H9 (cell line): ENCODE measurements at regions not wholly inside any gene's neighbourhood (a gene's known extent, or its start where the extent isn't known, plus 50 kb on each side); places are given as distances from the start of the nearest gene placed in this dataset.
A peak's percentile ranks its signal among the peaks of the same experiment; 100 is the strongest.
"Not testable (repeated sequence)": the region's sequence is repeated elsewhere in the genome, so short reads cannot be mapped to it uniquely, and the experiment has no call there.

Experiments
- DNase-seq: peaks from one replicate; pipeline ENCODE4 v3.0.0-alpha.2; 2017
- H2AFZ ChIP-seq: one replicate; pipeline ENCODE4 v1.6.1; 2013; ENCODE audit warnings: mild to moderate bottlenecking, low read length, control low read depth, moderate library complexity
- H2AK5ac ChIP-seq: 2 replicates; pipeline ENCODE4 v1.6.1; 2013; ENCODE audit warnings: low read length, control low read depth, mixed read lengths; ENCODE audit not compliant: insufficient read length
- H2BK120ac ChIP-seq: one replicate; pipeline ENCODE4 v1.6.1; 2013; ENCODE audit warnings: low read depth, mild to moderate bottlenecking, low read length, control low read depth, inconsistent platforms; ENCODE audit not compliant: poor library complexity, severe bottlenecking
- H2BK12ac ChIP-seq: 2 replicates; pipeline ENCODE4 v1.6.1; 2013; ENCODE audit warnings: low read length, control low read depth, mixed read lengths, low read depth; ENCODE audit not compliant: insufficient read length
- H2BK15ac ChIP-seq: 2 replicates; pipeline ENCODE4 v1.6.1; 2013; ENCODE audit warnings: low read depth, low read length, control low read depth
- H2BK20ac ChIP-seq: one replicate; pipeline ENCODE4 v1.6.1; 2013; ENCODE audit warnings: low read depth, mild to moderate bottlenecking, low read length, control low read depth, inconsistent platforms; ENCODE audit not compliant: poor library complexity, severe bottlenecking
- H2BK5ac ChIP-seq: 2 replicates; pipeline ENCODE4 v1.6.1; 2013; ENCODE audit warnings: low read length, control low read depth, mixed read lengths; ENCODE audit not compliant: insufficient read length
- H3K14ac ChIP-seq: 2 replicates; pipeline ENCODE4 v1.6.1; 2013; ENCODE audit warnings: low read length, control low read depth; ENCODE audit not compliant: insufficient read depth
- H3K18ac ChIP-seq: 2 replicates; pipeline ENCODE4 v1.6.1; 2013; ENCODE audit warnings: low read depth, mild to moderate bottlenecking, mixed read lengths, low read length, control low read depth; ENCODE audit not compliant: insufficient read length
- H3K23ac ChIP-seq: 2 replicates; pipeline ENCODE4 v1.6.1; 2013; ENCODE audit warnings: low read length, control low read depth, mixed read lengths, low read depth; ENCODE audit not compliant: insufficient read length
- H3K23me2 ChIP-seq: 2 replicates; pipeline ENCODE4 v1.6.1; 2013; ENCODE audit warnings: low read depth, mild to moderate bottlenecking, mixed read lengths, low read length, control low read depth; ENCODE audit not compliant: insufficient read length, poor library complexity, severe bottlenecking
- H3K27ac ChIP-seq: 2 replicates; pipeline ENCODE4 v1.5.1; 2013; ENCODE audit warnings: low read length, control low read depth, mixed read lengths, low read depth; ENCODE audit not compliant: insufficient read length
- H3K27me3 ChIP-seq: 2 replicates; pipeline ENCODE4 v1.6.1; 2013; ENCODE audit warnings: low read length, control low read depth, inconsistent platforms; ENCODE audit not compliant: insufficient read depth
- H3K4ac ChIP-seq: 2 replicates; pipeline ENCODE4 v1.6.1; 2013; ENCODE audit warnings: low read depth, mild to moderate bottlenecking, control low read depth, inconsistent platforms, low read length, moderate library complexity
- H3K4me1 ChIP-seq: 2 replicates; pipeline ENCODE4 v1.6.1; 2013; ENCODE audit warnings: low read length, control low read depth, inconsistent platforms; ENCODE audit not compliant: insufficient read depth
- H3K4me2 ChIP-seq: 2 replicates; pipeline ENCODE4 v1.6.1; 2013; ENCODE audit warnings: low read length, control low read depth, mixed read lengths; ENCODE audit not compliant: insufficient read length, insufficient read depth
- H3K56ac ChIP-seq: 2 replicates; pipeline ENCODE4 v1.6.1; 2013; ENCODE audit warnings: low read depth, mild to moderate bottlenecking, mixed read lengths, low read length, control low read depth; ENCODE audit not compliant: insufficient read length
- H3K79me1 ChIP-seq: 2 replicates; pipeline ENCODE4 v1.6.1; 2013; ENCODE audit warnings: low read depth, mild to moderate bottlenecking, moderate library complexity, low read length, control low read depth, inconsistent platforms; ENCODE audit not compliant: insufficient read depth, poor library complexity, severe bottlenecking
- H3K79me2 ChIP-seq: 2 replicates; pipeline ENCODE4 v1.6.1; 2013; ENCODE audit warnings: low read length, control low read depth, inconsistent platforms; ENCODE audit not compliant: insufficient read depth
- H3K9ac ChIP-seq: 2 replicates; pipeline ENCODE4 v1.6.1; 2013; ENCODE audit warnings: low read length, control low read depth, mixed read lengths; ENCODE audit not compliant: insufficient read length; ENCODE audit errors: extremely low read depth
- H3K9me3 ChIP-seq: one replicate; pipeline ENCODE4 v1.6.1; 2013; ENCODE audit warnings: low read depth, low read length, inconsistent platforms; ENCODE audit not compliant: control insufficient read depth
- H3T11ph ChIP-seq: one replicate; pipeline ENCODE4 v1.6.1; 2013; ENCODE audit warnings: mild to moderate bottlenecking, low read length, control low read depth, inconsistent platforms
- H4K20me1 ChIP-seq: one replicate; pipeline ENCODE4 v1.6.1; 2013; ENCODE audit not compliant: control insufficient read depth, insufficient read length, insufficient read depth
- H4K5ac ChIP-seq: 2 replicates; pipeline ENCODE4 v1.6.1; 2013; ENCODE audit warnings: low read depth, mild to moderate bottlenecking, mixed read lengths, low read length, control low read depth; ENCODE audit not compliant: insufficient read length
- H4K8ac ChIP-seq: replicated peaks from 2 replicates; pipeline ENCODE4 v1.6.1; 2013; ENCODE audit warnings: low read length, control low read depth, mixed read lengths, low read depth; ENCODE audit not compliant: insufficient read length
- H4K91ac ChIP-seq: 2 replicates; pipeline ENCODE4 v1.6.1; 2013; ENCODE audit warnings: low read depth, mild to moderate bottlenecking, moderate library complexity, mixed read lengths, low read length, control low read depth; ENCODE audit not compliant: insufficient read length
- H3K27ac Mint-ChIP-seq, 3 experiments: 2 replicates in 2 of 3; 3 replicates in 1 of 3; pipeline ENCODE4 v1.8.0; 2020 to 2021; ENCODE audit warnings: mixed read lengths in 3 of 3, mild to moderate bottlenecking in 1 of 3, moderate library complexity in 1 of 3
- H3K27me3 Mint-ChIP-seq: 2 replicates; pipeline ENCODE4 v1.8.0; 2021; ENCODE audit warnings: low read depth, mild to moderate bottlenecking, moderate library complexity, mixed read lengths
- H3K36me3 Mint-ChIP-seq, 3 experiments: 2 replicates in 2 of 3; 3 replicates in 1 of 3; pipeline ENCODE4 v1.8.0; 2020 to 2021; ENCODE audit warnings: low read depth in 3 of 3, mixed read lengths in 3 of 3; ENCODE audit not compliant: insufficient read depth in 1 of 3
- H3K4me1 Mint-ChIP-seq, 2 experiments: 2 replicates each; pipeline ENCODE4 v1.8.0; 2020; ENCODE audit warnings: mixed read lengths in 2 of 2
- H3K4me3 Mint-ChIP-seq, 2 experiments: 2 replicates in 1 of 2; 3 replicates in 1 of 2; pipeline ENCODE4 v1.8.0; 2020 to 2021; ENCODE audit warnings: mild to moderate bottlenecking in 2 of 2, mixed read lengths in 2 of 2, moderate library complexity in 1 of 2
- H3K9me3 Mint-ChIP-seq, 2 experiments: 2 replicates in 1 of 2; 3 replicates in 1 of 2; pipeline ENCODE4 v1.8.0; 2020; ENCODE audit warnings: mild to moderate bottlenecking in 2 of 2, mixed read lengths in 2 of 2, moderate library complexity in 1 of 2
- CTCF ChIP-seq: fragments of 200-600 bp; sonication (generic); conservative IDR thresholded peaks from 3 replicates; pipeline ENCODE4 v1.8.0; 2021; ENCODE audit warnings: antibody characterized with exemption, mild to moderate bottlenecking
- WGBS: extraction: QIAGEN DNeasy Blood & Tissue Kit; methylation state at CpG from one replicate; pipeline ENCODE4 v1.1.7; 2013; ENCODE audit warnings: missing lambda C conversion rate, low lambda C conversion rate, mixed read lengths; ENCODE audit not compliant: insufficient read length; ENCODE audit errors: extremely low coverage; 5-methylcytosine and 5-hydroxymethylcytosine counted together

DNA sequence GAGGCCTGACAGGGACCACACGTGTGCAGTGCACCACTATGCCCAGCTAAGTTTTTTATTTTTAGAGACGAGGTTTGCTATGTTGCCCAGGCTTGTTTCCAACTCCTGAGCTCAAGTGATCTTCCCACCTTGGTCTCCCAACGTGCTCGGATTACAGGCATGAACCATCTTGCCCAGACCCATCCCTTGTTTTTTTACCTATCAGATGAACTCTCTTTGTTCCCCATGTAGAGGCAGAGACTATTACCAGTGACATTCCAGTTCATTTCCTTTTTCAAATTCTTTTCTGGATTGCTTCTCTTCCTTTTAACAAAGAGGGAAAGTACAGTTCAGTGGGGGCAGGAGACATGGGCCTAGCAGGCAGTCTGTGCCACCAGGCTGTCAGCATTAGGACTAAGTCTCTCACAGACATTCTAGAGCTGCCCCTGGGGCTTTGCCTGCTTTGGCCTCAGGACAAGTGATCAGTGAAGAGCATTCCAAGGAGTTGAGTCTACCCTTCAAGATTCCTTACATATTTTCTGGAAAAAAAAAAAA lies 103.5 kb upstream of the SLC7A14 start:
- Histone ChIP-seq H3T11ph (no peak overlapping the region), H3K18ac (no peak overlapping the region), H2BK5ac (peak overlapping the region; percentile 38), H3K4ac (no peak overlapping the region), H3K4me1 (peaks cover 4% of the 10 kb centered on the region; the same call in 1 of the 2 replicates), H3K27me3 (no peaks in the 10 kb centered on the region), H3K23me2 (no peaks in the 10 kb centered on the region), H2AFZ (no peak overlapping the region), H3K79me2 (no peaks in the 10 kb centered on the region), H2BK12ac (no peak overlapping the region), H4K5ac (no peak overlapping the region), H2BK120ac (no peak overlapping the region), H2AK5ac (no peak overlapping the region), H3K56ac (no peak overlapping the region), H2BK20ac (no peak overlapping the region), H4K8ac (no peak overlapping the region), H2BK15ac (no peak overlapping the region), H3K23ac (no peak overlapping the region), H3K9me3 (no peaks in the 10 kb centered on the region), H3K9ac (no peak overlapping the region), H4K91ac (no peak overlapping the region), H3K27ac (peak overlapping the region; percentile 75), H3K14ac (no peak overlapping the region), H4K20me1 (no peaks in the 10 kb centered on the region), H3K4me2 (no peak overlapping the region), H3K79me1 (no peaks in the 10 kb centered on the region)
- peak; percentile 81 for DNase-seq
- no peak for TF ChIP-seq CTCF
- Mint-ChIP-seq H3K9me3 (peaks cover 0 to 19% of the 10 kb centered on the region in 2 experiments), H3K4me3 (no peak overlapping the region), H3K36me3 (peaks cover 0 to 17% (median 13%) of the 10 kb centered on the region in 3 experiments), H3K4me1 (peaks cover 27 to 28% of the 10 kb centered on the region in 2 experiments), H3K27me3 (peaks cover 1% of the 10 kb centered on the region; the same call in 1 of the 2 replicates), H3K27ac (peak overlapping the region; percentile 5 to 71 (median 10); a peak in 2 of 7 replicates)
- WGBS, result no CpG with 5 or more reads among the region's 4 CpGs

GRCh38 chr3:170688222-170688621 lies 102.3 kb upstream of the SLC7A14 start:
- not testable (repeated sequence) for H4K20me1 ChIP-seq, DNase-seq, H2BK120ac ChIP-seq, H2BK20ac ChIP-seq, H3K23me2 ChIP-seq, H3K27me3 Mint-ChIP-seq, H3K9me3 ChIP-seq, H2BK15ac ChIP-seq, H3K27me3 ChIP-seq, H2BK5ac ChIP-seq, H3K27ac ChIP-seq, H3K79me1 ChIP-seq, H3K4ac ChIP-seq, H3K18ac ChIP-seq, H4K8ac ChIP-seq, H4K91ac ChIP-seq, H3K14ac ChIP-seq, H3K9ac ChIP-seq, H3K79me2 ChIP-seq, H3K4me3 Mint-ChIP-seq, H3K56ac ChIP-seq, H2AFZ ChIP-seq, H2AK5ac ChIP-seq, H4K5ac ChIP-seq, H3T11ph ChIP-seq, H2BK12ac ChIP-seq, H3K4me1 ChIP-seq, H3K4me2 ChIP-seq, H3K23ac ChIP-seq
- WGBS, result no CpG with 5 or more reads among the region's 4 CpGs
- peaks cover 27 to 28% of the 10 kb centered on the region in 2 experiments for H3K4me1 Mint-ChIP-seq
- H3K9me3 Mint-ChIP-seq, result peaks cover 0 to 19% of the 10 kb centered on the region in 2 experiments
- H3K27ac Mint-ChIP-seq, result peak overlapping the region in 1 of 3 experiments; percentile 17; a peak in 2 of 7 replicates
- H3K36me3 Mint-ChIP-seq, result peaks cover 0 to 17% (median 13%) of the 10 kb centered on the region in 3 experiments
